ENCODE measurements at regions not wholly inside any gene's neighbourhood (a gene's known extent, or its start where the extent isn't known, plus 50 kb on each side); places are given as distances from the start of the nearest gene placed in this dataset.

DNA sequence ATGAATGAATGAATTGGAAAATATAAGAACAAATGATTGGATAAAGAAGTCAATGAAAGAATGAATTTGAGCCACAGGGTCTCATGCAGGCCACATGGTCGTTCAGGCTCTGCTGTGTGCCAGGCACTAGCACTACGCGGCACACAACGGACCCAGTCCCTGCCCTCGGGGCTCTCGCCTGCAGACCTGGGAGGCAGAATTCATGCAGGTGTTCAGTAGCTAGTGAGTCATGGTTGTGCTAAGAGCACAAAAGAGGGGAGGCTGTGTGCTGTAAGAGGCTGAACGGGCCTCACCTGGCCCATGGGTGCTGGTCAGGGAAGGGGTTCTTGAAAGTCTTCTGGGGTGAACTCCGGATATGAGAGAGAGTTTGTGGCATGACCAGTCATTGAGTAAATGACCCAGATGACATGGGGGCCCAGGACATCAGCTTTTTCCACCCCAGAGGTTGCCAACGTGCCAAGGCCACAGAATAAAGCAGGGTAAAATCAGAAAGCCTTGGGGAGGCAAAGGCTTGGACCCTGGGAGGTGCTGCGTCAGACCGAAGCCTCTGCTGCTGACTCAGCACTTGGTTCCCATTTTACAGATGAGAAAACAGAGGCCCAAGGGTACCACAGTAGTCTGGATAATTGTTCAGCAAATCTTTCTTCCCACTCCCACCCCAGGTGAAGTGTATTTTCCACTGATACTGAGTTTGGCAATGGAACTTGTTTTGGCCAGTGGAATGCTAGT lies 264.3 kb upstream of the MVB12B start:
- no peak for DNase-seq (ENCODE audit: low read depth)
- no peak overlapping the region for H3K4me3 ChIP-seq (replicated peaks; ENCODE audit: low read depth, low read length)
- TF ChIP-seq, protein P1, sequence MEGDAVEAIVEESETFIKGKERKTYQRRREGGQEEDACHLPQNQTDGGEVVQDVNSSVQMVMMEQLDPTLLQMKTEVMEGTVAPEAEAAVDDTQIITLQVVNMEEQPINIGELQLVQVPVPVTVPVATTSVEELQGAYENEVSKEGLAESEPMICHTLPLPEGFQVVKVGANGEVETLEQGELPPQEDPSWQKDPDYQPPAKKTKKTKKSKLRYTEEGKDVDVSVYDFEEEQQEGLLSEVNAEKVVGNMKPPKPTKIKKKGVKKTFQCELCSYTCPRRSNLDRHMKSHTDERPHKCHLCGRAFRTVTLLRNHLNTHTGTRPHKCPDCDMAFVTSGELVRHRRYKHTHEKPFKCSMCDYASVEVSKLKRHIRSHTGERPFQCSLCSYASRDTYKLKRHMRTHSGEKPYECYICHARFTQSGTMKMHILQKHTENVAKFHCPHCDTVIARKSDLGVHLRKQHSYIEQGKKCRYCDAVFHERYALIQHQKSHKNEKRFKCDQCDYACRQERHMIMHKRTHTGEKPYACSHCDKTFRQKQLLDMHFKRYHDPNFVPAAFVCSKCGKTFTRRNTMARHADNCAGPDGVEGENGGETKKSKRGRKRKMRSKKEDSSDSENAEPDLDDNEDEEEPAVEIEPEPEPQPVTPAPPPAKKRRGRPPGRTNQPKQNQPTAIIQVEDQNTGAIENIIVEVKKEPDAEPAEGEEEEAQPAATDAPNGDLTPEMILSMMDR (IDR thresholded peaks at IDR 0.05; ENCODE audit: low read length, missing control alignments), result no peak

DNA sequence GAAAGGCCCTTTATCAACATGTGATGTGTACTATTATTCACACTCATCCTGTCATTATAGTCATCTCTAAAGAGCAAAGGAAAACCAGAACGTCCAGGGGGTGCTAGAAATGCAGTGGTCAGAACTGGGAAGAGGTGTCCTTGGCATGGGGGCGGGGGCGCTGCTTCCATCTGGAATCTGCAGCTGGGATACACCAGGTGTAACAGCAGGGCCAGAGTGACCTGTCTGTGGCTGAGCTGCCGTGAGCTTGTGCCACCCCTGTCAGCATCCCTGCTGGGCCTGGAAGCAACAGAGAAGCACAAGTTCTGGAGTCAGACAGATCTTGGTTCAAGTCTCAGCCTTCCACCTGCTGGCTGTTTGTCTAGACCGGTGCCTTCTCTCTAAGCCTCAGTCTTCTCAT lies 263.3 kb upstream of the MVB12B start:
- DNase-seq (ENCODE audit: low read depth), result no peak
- TF ChIP-seq, protein P1 (IDR thresholded peaks at IDR 0.05; ENCODE audit: low read length, missing control alignments), result no peak
- no peak overlapping the region for H3K4me3 ChIP-seq (replicated peaks; ENCODE audit: low read depth, low read length)

DNA sequence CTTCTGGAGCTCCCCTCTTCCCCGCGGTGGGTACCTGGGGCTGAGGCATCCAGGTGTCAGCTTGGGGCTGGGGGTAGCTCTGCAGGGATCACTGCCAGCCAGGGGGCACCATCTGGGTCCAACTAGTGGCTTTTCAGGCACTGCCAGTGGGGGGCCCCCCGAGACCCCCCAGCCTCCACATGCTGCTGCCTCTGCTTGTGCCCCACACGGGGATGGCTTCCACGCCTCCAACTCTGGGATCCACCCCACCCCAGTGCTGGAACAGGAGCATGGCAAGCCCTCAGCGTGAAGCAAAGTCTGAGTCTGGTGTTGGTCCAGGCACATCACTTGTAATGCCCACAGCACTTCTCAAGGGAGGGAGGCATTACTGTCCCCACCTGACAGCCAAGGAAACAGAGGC lies 260.5 kb upstream of the MVB12B start:
- no peak for DNase-seq (ENCODE audit: low read depth)
- no peak overlapping the region for H3K4me3 ChIP-seq (replicated peaks; ENCODE audit: low read depth, low read length)
- TF ChIP-seq, protein P1 (IDR thresholded peaks at IDR 0.05; ENCODE audit: low read length, missing control alignments), result no peak

DNA sequence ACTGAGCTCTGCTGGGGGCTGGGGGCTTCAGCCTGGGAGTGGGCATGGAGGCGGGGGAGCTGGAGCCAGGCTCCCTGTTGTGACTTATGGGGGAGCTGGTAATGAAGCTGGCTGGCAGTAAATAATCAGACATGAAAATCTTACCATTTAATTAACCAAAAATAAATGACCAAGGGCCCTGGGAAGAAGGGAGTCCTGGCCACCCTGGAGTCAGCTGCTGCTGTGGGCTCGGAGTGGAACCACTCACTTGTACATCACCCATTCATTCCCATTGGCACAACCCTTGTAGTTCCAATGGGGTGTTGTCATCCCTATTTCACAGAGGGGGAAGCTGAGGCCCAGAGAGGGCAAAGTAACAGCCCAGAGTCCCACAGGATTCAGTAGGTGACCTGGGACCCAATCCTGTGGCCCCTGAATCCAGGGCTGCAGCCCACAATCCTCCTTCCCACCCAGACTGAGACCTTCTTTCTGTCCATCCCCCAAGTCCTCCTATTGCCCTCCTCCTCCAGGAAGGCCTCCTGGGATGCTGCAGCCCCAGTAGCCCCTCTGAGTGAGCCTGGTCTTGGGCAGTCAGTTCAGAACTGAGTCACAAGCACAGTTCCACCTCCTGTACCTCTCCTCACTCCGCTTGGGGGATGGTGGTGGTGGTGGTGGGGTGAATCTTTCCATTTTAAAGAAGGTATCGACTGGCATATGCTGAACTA lies 259.4 kb upstream of the MVB12B start:
- DNase-seq (ENCODE audit: low read depth), result no peak
- TF ChIP-seq, protein P1 (IDR thresholded peaks at IDR 0.05; ENCODE audit: low read length, missing control alignments), result no peak
- no peak overlapping the region for H3K4me3 ChIP-seq (replicated peaks; ENCODE audit: low read depth, low read length)

DNA sequence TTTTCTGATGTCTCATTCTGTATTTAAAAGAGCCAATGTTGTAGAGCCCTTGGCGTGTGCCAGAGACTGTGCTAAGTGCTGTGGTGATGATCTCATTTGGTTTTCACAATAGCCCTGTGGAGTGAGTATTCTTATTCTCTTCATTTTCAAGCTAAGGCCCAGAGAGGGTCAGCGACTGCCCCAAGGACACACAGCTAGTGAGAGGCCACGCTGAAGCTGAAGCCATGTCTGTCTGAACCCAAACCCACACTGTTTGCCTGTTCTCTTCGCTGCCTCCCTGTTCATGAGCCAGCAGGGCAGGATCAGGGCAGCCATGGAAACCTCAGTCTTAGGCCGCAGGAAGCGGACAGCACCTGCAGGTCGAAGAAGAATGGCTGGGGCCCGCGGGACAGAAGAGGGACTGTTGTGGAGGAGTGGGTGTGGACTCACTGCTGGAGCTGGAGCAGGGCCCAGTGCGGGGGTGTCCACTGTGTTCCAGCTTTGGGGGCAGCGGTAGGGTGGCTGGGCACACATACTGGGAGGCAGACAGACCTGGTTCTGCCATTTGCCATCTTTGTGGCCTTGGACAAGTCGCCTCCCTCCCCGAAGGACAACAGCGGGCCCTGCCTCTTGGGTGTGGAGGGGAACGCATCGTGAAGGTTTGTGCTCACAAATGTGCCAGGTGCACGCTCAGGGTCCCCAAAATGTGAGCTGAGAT lies 257.9 kb upstream of the MVB12B start:
- no peak overlapping the region for H3K4me3 ChIP-seq (replicated peaks; ENCODE audit: low read depth, low read length)
- DNase-seq (ENCODE audit: low read depth), result no peak
- TF ChIP-seq, protein P1 (IDR thresholded peaks at IDR 0.05; ENCODE audit: low read length, missing control alignments), result no peak

DNA sequence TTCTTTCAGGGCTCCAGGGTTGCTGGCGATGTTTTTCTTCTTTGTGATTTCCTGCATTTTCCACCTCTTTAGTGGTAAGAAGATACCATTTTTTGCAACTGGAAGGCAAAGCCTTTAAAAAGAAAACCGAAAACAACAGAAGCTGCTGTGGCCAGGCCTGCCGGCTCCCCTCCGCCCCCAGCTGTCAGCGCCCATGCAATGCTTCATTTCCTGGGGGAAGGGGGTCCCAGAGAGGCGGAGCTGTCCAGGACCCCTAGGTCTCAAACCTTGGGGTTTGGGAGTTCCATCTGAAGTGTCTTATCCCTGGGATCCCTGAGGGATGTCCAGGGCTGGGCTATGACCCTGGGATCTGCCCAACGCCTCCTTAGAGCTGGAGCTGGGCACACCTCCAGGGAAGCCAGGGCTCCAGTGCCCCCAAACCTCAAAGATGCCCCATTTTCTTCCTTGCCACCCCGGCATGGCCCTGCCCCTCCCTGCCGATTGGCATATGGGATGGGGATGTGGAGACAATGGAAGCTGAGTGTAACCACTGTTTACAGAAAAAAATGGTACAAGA lies 257.2 kb upstream of the MVB12B start:
- H3K4me3 ChIP-seq (replicated peaks; ENCODE audit: low read depth, low read length), result no peak overlapping the region
- TF ChIP-seq, protein P1 (IDR thresholded peaks at IDR 0.05; ENCODE audit: low read length, missing control alignments), result no peak
- no peak for DNase-seq (ENCODE audit: low read depth)
